ENCODE measurements at regions not wholly inside any gene's neighbourhood (a gene's known extent, or its start where the extent isn't known, plus 50 kb on each side); places are given as distances from the start of the nearest gene placed in this dataset.
"Not testable (repeated sequence)": the region's sequence is repeated elsewhere in the genome, so short reads cannot be mapped to it uniquely, and the experiment has no call there.

DNA sequence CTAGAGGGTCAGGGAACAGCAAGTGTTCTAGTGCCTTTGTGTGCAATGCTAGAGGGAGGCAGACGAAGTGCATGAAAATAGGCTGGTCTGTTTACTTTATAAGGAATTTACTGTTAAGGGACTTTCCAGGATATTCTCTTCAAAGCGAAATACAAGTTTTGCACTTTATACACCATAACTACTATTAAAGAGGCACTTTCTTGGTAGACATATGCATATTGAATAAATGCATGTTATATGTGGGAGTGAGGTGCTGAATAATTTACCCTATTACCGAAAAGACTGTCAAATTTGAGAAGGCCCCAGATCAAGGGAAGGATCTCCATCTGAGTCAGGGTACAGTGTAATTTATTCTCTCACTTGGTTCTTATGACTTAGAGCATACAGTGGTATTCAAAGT, 310.5 kb downstream of the S1PR1 start:
- DNase-seq (ENCODE audit: low read depth), result no peak

DNA sequence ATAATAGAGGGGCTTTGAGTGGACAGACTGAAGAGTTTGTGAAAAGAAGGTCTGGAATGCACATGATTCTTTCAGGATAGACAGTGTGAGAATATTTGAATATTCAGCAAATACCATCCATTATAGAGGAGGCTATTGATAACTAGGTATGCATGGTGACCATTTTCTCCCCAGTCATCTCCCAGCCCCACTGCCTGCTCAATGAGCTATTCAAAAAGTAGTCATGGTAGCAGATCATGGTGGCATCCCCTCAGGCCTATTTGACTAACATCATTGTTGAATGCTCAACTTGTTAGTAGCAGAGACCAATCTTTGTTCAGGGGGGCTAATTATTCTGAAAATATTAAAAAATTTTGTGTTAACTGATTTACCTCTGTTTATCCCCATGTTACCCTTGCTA, 311.6 kb downstream of the S1PR1 start:
- DNase-seq (ENCODE audit: low read depth), result no peak

DNA sequence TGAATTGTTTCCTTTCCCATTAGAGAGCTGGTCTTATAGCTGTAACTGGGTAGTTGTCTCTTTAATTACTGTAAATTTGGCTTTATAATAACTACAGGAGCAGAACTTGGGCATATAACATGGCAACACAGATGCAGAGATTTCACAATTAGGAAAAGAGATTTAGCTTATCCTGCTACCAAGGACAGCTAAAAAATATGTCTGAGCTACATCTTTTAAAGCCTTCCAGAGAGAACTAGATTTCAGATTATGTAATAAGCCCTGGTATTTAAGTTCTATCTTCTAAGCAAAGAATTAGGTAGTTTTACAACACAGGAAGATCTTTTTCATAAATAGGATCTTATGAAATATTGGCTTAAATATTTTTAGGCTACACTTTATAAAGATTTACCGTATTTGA, 313.8 kb downstream of the S1PR1 start:
- no peak for DNase-seq (ENCODE audit: low read depth)

DNA sequence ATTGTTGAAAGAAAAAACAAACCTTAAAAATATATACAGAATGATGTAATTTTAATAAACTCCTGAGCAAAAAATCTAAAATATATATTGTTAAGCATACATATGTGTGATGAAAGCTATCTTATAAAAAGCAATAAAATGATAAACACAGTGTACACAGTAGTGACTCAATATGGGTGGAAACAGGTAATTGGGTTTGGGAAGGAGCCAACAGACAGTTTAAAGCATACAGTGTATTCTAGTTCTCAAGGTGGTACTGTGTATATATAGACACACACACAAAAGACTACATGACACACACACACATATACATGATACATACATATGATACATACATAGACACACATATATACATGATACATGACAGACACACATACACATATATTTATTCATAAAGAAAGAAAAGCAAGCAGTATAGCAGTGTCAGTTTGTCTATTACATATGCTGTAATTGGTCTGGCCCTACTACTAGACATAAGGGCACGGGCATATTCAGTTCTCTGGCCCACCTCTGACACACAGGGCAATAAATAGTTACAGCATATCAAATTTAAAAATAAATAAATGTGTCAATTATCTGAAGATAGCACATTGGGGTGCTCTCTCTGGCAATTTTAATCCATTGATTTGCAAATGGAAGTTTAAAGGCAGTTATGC, 330.2 kb downstream of the S1PR1 start:
- DNase-seq (ENCODE audit: low read depth), result no peak

DNA sequence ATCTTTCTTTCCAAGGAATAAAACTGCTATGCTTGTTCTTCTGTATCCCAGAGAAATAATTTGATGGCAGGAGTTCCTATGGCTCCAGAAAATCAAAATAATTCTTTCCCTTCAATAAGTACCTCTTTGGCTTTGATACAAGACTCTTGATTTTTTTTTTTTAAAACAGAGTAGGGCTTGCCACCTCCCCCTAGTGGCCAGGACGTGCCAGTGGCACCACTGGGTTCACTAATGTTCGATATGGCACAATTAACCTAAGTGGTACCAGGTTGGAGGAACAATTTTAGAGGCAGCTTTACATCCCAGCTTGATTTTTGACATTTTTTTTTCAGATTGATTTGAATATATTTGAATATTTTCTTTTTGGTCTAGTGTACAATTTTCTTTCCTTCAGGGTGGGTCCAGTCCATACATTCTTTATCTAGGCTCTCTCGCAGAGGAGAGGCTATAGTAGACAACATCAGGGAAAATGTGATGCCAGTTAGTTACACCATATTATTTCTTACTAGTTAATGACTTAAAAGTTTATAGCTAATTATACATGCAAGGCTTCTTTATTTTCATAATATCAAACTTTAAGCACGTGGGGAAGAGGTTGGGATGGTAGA, 330.9 kb downstream of the S1PR1 start:
- peak; percentile 3 for DNase-seq (ENCODE audit: low read depth)

DNA sequence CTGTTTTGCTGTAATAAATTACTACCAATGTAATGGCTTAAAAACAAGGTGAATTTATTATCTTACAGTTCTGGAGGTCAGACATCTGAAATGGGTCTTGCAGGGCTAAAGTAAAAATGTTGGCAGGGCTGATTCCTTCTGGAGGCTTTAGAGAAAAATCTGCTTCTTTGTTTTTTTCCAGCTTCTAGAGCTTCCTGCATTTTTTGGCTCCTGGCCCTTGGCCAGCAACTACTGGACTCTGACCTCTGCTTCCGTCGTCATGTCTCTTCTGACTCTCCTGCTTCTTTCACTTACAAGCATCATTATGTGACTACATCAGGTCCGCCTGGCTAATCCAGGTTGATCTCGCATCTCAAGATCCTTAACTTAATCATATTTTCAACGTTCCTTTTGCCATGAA, 350.9 kb downstream of the S1PR1 start:
- no peak for DNase-seq (ENCODE audit: low read depth)

DNA sequence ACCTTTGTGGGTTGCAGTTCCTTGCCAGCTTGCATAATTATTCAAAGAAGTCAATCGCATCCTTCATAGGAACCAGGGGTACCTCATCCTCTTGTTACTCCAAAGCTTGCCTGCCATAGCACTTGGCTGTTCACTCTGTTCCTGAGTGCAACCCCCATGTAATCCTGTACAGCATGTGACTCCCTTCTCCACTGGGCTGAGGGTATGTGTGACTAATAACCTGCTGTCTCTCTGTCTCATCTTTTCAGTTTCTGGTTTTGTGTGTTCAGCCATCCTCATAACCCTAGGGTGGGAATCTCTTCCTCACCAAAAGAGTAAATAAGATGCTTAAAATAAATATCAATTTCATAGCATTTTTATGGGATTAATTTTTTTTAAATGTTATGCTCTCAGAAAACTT, 351.9 kb downstream of the S1PR1 start:
- DNase-seq (ENCODE audit: low read depth), result no peak

DNA sequence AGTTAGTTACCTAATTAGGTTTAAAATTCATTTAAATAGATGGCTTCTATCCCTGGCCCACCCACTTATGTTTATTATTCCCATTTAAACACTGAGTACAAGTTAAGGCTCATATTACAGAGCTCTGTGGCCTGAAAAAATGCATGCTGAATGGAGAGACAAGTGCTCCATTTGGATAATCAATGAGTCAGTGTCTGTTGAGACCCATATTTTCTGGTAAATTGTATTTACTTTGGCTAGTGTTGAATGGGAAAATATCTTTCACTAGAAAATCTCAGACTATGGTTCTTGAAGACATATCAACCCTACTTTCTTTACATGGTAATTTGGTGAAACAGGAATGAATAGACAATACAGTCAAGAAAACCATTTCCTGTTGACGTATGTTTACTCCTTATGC, 356.0 kb downstream of the S1PR1 start:
- peak; percentile 18 for DNase-seq (ENCODE audit: low read depth)

DNA sequence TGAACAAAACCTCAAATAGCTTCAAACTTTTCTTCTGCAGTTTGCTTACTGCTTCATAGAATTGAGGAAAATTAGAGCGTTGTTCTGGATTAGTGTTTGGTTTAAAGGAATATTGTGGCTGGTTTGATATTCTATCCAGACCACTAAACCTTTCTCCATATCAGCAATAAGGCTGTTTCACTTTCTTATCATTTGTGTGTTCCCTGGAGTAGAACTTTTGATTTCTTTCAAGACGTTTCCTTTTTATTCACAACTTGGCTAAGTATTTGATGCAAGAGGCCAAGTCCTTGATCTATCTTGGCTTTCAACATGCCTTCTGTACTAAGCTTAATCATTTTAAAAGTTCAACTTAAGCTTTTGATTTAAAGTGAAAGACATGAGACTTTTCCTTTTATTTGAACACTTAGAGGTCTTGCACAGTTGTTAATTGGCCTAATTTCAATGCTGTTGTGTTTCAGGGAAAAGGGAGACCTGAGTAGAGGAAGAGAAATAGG, 359.1 kb downstream of the S1PR1 start:
- DNase-seq (ENCODE audit: low read depth), result no peak

DNA sequence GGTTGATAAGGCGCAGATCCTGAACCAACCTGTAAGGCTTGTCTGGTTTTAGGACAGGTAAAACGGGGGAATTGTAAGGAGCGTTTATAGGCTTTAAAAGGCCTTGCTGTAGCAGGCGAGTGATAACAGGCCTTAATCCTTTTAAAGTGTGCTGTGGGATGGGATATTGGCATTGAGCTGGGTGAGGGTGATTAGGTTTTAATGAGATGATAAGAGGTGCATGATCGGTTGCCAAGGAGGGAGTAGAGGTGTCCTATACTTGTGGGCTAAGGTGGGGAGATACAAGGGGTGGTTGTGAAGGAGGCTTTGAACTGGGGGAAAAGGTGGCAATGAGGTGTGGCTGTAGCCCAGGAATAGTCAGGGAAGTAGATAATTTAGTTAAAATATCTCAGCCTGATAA, 363.8 kb downstream of the S1PR1 start:
- DNase-seq (ENCODE audit: low read depth), result not testable (repeated sequence)

DNA sequence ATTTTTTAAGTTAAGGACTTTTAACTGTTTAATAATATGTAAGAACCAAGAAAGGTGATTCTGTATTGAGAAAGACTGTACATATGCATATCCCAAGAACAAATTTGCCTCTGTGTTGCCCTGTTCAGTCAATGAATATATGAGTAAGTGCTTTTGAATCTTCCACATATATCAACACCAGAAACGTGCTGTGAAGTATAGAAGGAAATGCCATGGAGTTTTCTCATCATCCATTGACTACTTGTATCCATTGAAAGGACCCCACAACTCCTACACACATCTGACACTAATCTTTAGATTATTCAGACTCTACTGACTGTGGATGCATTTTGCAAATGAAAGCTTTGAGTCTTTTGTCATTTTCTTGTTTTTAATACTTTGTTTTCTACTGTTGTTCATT, 366.9 kb downstream of the S1PR1 start:
- DNase-seq (ENCODE audit: low read depth), result no peak

DNA sequence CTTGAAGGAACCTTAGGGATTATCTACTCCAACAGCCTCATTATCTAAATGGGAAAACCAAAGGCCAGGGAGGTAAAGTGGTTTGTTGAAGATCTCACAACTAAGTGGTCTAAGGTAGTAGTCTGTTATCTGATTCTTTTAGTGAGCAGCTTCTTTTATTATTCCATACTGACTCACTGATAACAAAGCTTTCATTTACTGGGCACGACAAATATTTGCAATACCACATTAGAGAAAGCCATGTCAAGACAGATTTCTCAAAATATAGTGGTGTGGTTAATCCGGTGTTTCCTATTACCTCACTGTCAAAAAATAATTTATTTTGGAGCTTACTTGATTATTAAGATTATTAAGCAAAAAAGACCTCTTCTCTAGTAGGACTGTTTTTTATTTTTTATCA, 369.1 kb downstream of the S1PR1 start:
- DNase-seq (ENCODE audit: low read depth), result no peak

DNA sequence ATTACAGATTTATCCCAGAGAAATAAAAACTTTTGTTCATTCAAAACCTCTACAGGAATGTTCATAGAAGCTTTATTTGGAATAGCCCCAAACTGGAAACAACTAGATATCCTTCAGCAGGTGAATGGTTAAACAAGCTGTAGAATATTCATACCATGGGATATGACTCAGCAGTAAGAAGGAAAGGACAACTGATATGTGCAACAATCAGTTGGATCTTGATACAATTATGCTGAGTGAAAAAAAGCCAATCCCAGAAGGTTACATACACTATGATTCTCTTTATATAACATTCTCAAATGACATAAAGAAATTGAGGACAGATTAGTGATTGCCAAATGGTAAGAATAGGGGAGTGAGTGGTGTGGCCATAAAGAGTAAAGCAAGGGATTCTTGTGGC, 376.7 kb downstream of the S1PR1 start:
- no peak for DNase-seq (ENCODE audit: low read depth)

DNA sequence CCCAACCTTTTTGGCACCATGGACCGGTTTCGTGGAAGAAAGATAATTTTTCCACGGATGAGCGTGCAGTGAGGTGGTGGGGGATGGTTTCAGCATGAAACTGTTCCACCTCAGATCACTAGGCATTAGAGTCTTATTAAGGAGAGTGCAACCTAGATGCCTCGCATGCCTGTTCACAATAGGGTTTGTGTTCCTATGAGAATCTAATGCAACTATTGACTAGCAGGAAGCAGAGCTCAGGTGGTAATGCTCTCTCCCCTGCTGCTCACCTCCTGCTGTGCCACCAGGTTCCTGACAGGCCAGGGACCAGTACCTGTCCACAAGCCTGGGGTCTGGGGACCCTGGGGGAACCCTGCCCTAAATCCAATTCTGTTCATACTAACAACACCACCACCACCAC, 377.8 kb downstream of the OLFM3 start:
- DNase-seq (ENCODE audit: low read depth), result no peak

DNA sequence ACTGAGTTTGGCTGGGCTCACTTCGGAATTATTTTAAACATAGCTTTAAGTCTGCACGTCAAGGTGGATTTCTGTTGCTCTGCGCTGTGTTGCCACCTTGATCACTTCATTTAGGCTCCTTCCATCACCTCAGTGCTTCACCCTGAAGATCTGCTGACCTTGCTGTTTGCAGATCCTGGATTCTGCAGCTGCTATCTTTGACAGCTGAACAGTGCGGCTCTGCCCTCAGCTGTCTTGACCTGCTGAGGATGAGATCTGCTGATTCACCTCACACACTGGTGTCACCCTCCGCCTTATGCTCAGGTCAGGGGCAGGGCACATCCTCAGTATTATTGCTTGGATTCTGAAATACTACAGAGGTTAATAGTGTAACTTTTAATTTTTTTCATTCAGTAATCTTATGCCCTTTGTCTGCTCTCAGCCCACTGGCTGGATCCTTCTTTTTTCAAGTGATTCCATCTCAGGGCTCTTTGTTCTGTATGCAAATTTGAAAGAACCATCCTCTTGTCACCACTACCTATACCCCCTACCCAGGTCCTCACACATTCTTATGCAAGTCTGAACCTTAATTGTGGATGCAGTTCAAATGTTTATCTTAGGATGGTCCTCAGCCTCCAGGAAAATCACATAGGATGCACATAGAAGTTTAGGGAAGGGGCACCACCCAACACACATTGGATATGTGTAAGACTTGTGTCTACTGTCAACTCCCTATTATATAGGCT, 364.0 kb downstream of the OLFM3 start:
- DNase-seq (ENCODE audit: low read depth), result no peak

DNA sequence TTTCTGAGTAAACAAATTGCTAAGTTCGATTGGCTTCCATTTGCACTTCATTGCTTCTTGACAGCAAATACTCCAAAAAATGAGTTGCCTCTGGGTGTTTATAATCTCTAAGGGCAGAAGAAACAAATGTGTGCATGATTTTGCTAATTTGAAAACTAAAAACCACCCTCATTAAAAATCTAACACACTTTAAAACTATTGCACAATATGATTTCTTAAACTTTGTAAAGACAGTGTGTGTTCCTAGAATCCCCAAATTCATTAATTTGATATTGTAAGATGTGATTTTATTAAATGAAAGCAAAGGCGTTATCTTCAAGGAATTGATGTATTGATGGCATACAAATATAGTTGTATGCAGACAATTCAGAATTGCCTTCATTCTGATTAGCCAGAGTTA, 350.9 kb downstream of the OLFM3 start:
- DNase-seq (ENCODE audit: low read depth), result no peak

DNA sequence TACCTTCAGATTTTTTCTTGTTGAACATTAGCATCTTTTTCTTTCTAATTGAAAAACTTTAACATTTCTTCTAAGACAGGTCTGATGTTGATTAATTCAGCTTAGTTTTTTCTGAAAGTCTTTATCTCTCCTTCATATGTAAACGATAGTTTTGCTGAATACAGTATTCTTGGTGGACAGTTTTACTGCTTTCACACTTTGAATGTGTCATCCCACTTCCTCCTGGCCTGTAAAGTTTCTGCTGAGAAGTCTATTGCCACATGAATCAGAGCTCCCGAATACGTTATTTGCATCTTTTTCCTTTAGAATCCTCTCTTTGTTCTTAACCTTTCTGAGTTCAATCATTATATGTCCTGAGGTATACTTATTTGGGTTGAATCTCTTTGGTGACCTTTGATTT, 344.2 kb downstream of the OLFM3 start:
- DNase-seq (ENCODE audit: low read depth), result no peak

DNA sequence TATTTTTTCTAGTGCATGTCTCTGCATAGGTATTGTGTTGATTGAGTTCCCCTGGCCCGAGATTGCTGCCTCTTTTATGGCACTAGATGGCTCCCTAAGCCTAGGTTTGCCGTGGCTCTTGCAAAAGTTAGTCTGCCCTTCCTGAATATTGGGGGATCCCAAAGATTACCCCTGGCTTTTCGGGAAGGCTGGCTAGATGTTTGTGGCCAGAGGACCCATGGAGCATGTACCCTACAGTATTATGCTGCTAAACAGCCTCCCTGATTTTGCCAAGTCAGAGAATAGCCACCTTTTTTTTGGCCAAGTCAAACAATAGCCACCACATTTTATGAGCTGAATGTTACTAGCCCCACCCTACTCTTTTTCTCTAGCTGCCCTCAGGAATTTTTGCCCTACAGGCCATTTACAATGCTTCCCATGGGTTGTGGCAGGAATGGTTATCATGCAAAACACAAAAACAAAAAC, 343.2 kb downstream of the OLFM3 start:
- peak; percentile 4 for DNase-seq (ENCODE audit: low read depth)

DNA sequence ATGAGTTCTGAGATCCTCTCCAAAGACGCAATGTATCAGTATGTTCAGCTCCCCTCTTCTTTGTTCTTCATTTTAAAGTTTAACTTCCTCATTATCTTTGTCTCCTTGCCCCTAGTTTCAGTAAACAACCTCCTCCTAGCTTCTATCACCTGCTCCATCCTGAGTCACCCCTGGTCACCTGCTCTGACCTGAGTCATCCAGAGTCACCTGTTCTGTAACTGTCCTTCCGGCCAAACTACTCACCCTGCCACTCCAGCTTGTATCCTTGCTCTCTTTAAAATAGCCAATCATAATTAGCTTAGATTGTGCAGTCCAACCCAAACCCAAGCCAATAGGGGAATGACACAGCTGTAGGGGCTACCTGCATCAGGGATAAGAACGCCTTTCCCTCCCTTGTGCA, 332.0 kb downstream of the OLFM3 start:
- DNase-seq (ENCODE audit: low read depth), result no peak

DNA sequence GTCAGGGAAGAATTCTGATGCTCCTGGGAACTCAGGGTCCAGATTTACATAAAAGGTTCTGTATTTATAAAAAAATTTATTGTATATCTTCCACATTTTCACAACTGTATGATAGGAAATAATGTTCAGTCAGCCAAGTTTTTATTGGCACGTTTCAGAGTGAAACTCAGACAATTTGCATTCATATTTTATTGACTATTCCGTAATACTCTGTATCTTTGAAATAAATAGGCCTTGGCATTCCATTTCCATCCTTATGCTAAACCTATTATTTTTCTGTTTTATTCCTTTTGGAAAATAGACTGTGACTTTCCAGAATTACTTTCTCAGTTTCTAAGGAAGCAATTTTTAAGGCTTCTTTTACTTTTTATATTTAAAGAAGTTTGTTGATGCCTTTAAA, 329.0 kb downstream of the OLFM3 start:
- DNase-seq (ENCODE audit: low read depth), result no peak

DNA sequence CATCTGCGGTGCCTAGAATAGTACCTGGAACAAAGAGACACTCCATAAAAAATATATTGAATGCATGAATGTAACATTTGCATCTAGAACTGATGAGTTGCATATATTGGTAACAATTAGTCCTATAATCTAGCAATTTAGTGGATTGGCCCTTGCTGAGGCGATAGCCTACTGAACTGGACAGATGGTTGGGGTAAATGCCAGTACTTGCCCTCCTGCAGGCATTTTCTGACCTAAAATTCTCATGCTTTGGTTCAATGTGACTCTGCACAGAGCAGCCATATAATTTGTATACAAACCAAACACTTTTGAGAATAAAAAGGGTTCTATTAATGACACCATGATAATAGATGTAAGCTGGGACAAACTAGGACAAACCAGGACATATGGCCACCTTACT, 313.6 kb downstream of the OLFM3 start:
- no peak for DNase-seq (ENCODE audit: low read depth)

DNA sequence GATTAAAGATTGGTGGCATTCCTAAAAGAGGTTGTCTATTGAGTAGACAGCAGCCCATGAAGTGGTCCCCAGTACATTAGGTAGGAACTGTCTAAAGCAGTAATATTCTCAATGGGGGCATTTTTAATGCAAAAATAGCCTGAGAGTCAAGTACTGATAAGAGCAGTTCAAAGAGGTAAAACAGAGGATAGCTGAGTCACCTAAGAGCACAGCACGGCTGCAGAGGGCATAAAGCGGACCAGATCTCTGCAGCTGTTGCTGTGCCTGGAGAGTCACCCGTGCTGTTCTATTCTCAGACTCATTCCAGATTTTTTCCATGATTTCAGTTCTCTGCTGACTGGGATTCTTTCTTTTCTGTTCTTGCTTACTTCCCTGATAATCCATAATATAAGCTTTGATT, 313.2 kb downstream of the OLFM3 start:
- no peak for DNase-seq (ENCODE audit: low read depth)

DNA sequence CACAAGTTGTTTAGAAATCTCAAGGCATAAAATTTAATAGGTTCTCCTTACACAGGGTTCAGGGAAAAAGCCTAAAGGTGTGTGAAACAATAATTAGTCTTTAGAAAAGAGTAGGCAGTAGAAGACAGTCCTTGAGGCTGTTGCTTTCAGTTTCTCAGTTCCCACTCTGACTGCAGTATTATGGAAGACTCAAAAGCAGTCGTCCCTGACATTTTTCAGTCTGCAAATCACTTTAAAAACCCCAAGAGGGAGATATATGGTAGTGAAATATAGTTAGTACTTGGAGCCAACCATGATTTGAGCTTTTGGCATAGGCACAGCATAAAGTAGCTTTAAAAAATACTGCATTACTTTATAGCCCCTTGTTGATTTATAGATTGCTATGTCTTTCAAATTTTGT, 299.7 kb downstream of the OLFM3 start:
- no peak for DNase-seq (ENCODE audit: low read depth)

All from stromal cell of bone marrow (primary cell).